Neural cell (in vitro differentiated cells): ENCODE measurements at regions not wholly inside any gene's neighbourhood (a gene's known extent, or its start where the extent isn't known, plus 50 kb on each side); places are given as distances from the start of the nearest gene placed in this dataset.
"Not testable (repeated sequence)": the region's sequence is repeated elsewhere in the genome, so short reads cannot be mapped to it uniquely, and the experiment has no call there.

Experiments
- H2AFZ ChIP-seq: fragments of 200-600, 300-800 bp; sonication (generic), shearing (Covaris generic); 2 replicates; pipeline ENCODE4 v1.6.0; 2014; ENCODE audit warnings: low read depth, mild to moderate bottlenecking, antibody characterized with exemption, low read length, moderate library complexity
- H3F3A ChIP-seq: fragments of 200-600 bp; shearing (Covaris generic); 2 replicates; pipeline ENCODE4 v1.6.1; 2016; ENCODE audit warnings: mild to moderate bottlenecking, moderate library complexity, mixed read lengths, antibody characterized with exemption, low read length; ENCODE audit not compliant: insufficient read depth, poor library complexity, severe bottlenecking
- H3K27ac ChIP-seq: fragments of 200-600, 300-800 bp; sonication (generic), shearing (Covaris generic); 2 replicates; pipeline ENCODE4 v1.5.1; 2014; ENCODE audit warnings: mild to moderate bottlenecking, low read length, moderate library complexity
- H3K27me3 ChIP-seq: fragments of 300-800, 200-600 bp; sonication (generic), shearing (Covaris generic); 2 replicates; pipeline ENCODE4 v1.6.0; 2014; ENCODE audit warnings: mild to moderate bottlenecking, low read depth, low read length, moderate library complexity; ENCODE audit not compliant: insufficient read depth
- H3K36me3 ChIP-seq: fragments of 300-800, 200-600 bp; sonication (generic), shearing (Covaris generic); 2 replicates; pipeline ENCODE4 v1.5.1; 2014; ENCODE audit warnings: mild to moderate bottlenecking, antibody characterized with exemption, low read length, moderate library complexity; ENCODE audit not compliant: insufficient read depth
- H3K4me2 ChIP-seq: fragments of 300-800, 200-600 bp; sonication (generic), shearing (Covaris generic); 2 replicates; pipeline ENCODE4 v1.6.0; 2014; ENCODE audit warnings: mild to moderate bottlenecking, low read length
- H3K4me3 ChIP-seq: fragments of 300-800, 200-600 bp; sonication (generic), shearing (Covaris generic); 2 replicates; pipeline ENCODE4 v1.5.1; 2014; ENCODE audit warnings: mild to moderate bottlenecking, low read length, moderate library complexity
- H3K79me2 ChIP-seq: fragments of 200-600 bp; shearing (Covaris generic); replicated peaks from 2 replicates; pipeline ENCODE4 v1.6.0; 2014; ENCODE audit warnings: mild to moderate bottlenecking, low read length, moderate library complexity; ENCODE audit not compliant: insufficient read depth
- H3K9ac ChIP-seq: fragments of 300-800, 200-600 bp; sonication (generic), shearing (Covaris generic); 2 replicates; pipeline ENCODE4 v1.6.1; 2016; ENCODE audit warnings: mild to moderate bottlenecking, low read length, mixed read lengths
- H3K9me2 ChIP-seq: fragments of 200-600 bp; shearing (Covaris generic); 2 replicates; pipeline ENCODE4 v1.6.1; 2016; ENCODE audit warnings: mild to moderate bottlenecking, low read length, mixed read lengths; ENCODE audit not compliant: insufficient read depth
- H3K9me3 ChIP-seq: fragments of 200-600, 300-800 bp; sonication (generic), shearing (Covaris generic); 2 replicates; pipeline ENCODE4 v1.6.1; 2016; ENCODE audit warnings: mild to moderate bottlenecking, mixed run types, low read length, moderate library complexity, mixed read lengths
- H4K20me1 ChIP-seq: fragments of 200-600 bp; shearing (Covaris generic); 2 replicates; pipeline ENCODE4 v1.6.1; 2016; ENCODE audit warnings: mild to moderate bottlenecking, mixed run types; ENCODE audit not compliant: insufficient read depth
- EP300 ChIP-seq: fragments of 450-650 bp; conservative IDR thresholded peaks from 2 replicates; pipeline ENCODE4 v1.6.1; 2014; ENCODE audit warnings: antibody characterized with exemption, mild to moderate bottlenecking, moderate library complexity; ENCODE audit not compliant: poor library complexity, severe bottlenecking
- EZH2 ChIP-seq: fragments of 200-600, 300-800 bp; shearing (Covaris generic), sonication (generic); IDR thresholded peaks from 2 replicates; pipeline ENCODE4 v1.6.1; 2014; ENCODE audit warnings: antibody characterized with exemption, low read length, borderline replicate concordance, mild to moderate bottlenecking; ENCODE audit not compliant: insufficient read depth, poor library complexity, severe bottlenecking
- MXI1 ChIP-seq: fragments of 450-650 bp; conservative IDR thresholded peaks from 2 replicates; pipeline ENCODE4 v1.6.1; 2014; ENCODE audit warnings: antibody characterized with exemption, mild to moderate bottlenecking; ENCODE audit not compliant: poor library complexity, severe bottlenecking
- POLR2AphosphoS5 ChIP-seq: IDR thresholded peaks from 2 replicates; pipeline ENCODE4 v1.6.1; 2012
- RAD21 ChIP-seq: fragments of 450-650 bp; conservative IDR thresholded peaks from 2 replicates; pipeline ENCODE4 v1.6.1; 2014; ENCODE audit warnings: antibody characterized with exemption, mild to moderate bottlenecking, moderate library complexity
- SMC3 ChIP-seq: fragments of 450-650 bp; conservative IDR thresholded peaks from 2 replicates; pipeline ENCODE4 v1.6.1; 2014; ENCODE audit warnings: antibody characterized with exemption, mild to moderate bottlenecking, moderate library complexity; ENCODE audit not compliant: poor library complexity
- TAF1 ChIP-seq: IDR thresholded peaks from 2 replicates; pipeline ENCODE4 v1.6.1; 2012; ENCODE audit warnings: low read depth
- TF ChIP-seq, protein P1 (sequence below): IDR thresholded peaks from 2 replicates; pipeline ENCODE4 v1.6.1; 2012; ENCODE audit warnings: borderline replicate concordance
- TF ChIP-seq, protein P2 (sequence below): fragments of 450-650 bp; IDR thresholded peaks from 2 replicates; pipeline ENCODE4 v1.5.1; 2014; ENCODE audit warnings: antibody characterized with exemption, mild to moderate bottlenecking, moderate library complexity; ENCODE audit not compliant: poor library complexity, severe bottlenecking

DNA sequence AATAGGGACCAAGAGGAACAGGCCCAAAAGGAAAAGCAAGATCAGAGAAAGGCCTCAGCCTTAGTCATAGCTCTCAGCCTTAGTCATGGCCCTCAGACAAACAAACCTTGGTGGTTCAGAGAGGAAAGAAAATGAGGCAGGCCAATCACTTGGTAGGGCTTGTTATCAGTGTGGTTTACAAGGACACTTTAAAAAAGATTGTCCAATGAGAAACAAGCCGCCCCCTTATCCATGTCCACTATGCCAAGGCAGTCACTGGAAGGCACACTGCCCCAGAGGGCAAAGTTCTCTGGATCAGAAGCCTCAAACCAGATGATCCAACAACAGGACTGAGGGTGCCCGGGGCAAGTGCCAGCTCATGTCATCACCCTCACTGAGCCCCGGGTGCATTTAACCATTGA lies 121.0 kb upstream of the CRY1 start:
- H3K9me3 ChIP-seq, H3K4me3 ChIP-seq, H3K4me2 ChIP-seq, H3K27ac ChIP-seq, H4K20me1 ChIP-seq, H2AFZ ChIP-seq, H3K9me2 ChIP-seq, H3K27me3 ChIP-seq, H3K36me3 ChIP-seq, H3K9ac ChIP-seq, H3F3A ChIP-seq, H3K79me2 ChIP-seq: not testable (repeated sequence)

DNA sequence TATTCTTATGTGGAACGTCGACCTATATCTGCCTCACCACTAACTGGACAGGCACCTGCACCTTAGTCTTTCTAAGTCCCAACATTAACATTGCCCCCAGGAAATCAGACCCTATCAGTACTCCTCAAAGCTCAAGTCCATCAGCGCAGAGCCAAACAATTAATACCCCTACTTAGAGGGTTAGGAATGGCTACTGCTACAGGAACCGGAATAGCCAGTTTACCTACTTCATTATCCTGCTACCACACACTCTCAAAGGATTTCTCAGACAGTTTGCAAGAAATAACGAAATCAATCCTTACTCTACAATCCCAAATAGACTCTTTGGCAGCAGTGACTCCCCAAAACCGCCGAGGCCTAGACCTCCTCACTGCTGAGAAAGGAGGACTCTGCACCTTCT lies 123.1 kb upstream of the CRY1 start:
- H4K20me1 ChIP-seq, H3K9me3 ChIP-seq, H3K9me2 ChIP-seq, H3K27me3 ChIP-seq, H3K27ac ChIP-seq, H3F3A ChIP-seq, H3K4me3 ChIP-seq, H3K79me2 ChIP-seq, H3K36me3 ChIP-seq, H2AFZ ChIP-seq, H3K9ac ChIP-seq, H3K4me2 ChIP-seq: not testable (repeated sequence)

DNA sequence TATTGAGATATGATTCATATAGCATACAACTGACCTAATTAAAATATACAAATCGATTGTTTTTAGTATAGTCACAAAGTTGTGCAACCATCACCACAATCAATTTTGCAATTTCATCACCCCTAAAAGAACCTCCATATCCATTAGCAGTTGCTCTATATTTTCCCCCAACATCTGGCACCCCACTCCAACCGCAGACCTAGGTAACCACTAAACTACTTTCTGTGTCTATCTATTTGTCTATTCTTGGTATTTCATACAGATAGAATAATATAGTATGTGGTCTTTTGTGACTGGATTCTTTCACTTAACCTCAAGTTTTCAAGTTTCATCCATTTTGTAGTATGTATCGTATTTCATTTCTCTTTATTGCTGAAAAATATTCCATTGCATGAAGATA lies 126.0 kb upstream of the CRY1 start:
- Histone ChIP-seq H3K79me2 (no peaks in the 10 kb centered on the region), H4K20me1 (no peaks in the 10 kb centered on the region), H3F3A (no peaks in the 10 kb centered on the region), H2AFZ (no peak overlapping the region), H3K27ac (no peak overlapping the region), H3K9me3 (no peaks in the 10 kb centered on the region), H3K9ac (no peak overlapping the region), H3K36me3 (no peaks in the 10 kb centered on the region), H3K9me2 (no peaks in the 10 kb centered on the region), H3K4me2 (no peak overlapping the region), H3K4me3 (no peak overlapping the region), H3K27me3 (no peaks in the 10 kb centered on the region)
- TF ChIP-seq, protein P1, sequence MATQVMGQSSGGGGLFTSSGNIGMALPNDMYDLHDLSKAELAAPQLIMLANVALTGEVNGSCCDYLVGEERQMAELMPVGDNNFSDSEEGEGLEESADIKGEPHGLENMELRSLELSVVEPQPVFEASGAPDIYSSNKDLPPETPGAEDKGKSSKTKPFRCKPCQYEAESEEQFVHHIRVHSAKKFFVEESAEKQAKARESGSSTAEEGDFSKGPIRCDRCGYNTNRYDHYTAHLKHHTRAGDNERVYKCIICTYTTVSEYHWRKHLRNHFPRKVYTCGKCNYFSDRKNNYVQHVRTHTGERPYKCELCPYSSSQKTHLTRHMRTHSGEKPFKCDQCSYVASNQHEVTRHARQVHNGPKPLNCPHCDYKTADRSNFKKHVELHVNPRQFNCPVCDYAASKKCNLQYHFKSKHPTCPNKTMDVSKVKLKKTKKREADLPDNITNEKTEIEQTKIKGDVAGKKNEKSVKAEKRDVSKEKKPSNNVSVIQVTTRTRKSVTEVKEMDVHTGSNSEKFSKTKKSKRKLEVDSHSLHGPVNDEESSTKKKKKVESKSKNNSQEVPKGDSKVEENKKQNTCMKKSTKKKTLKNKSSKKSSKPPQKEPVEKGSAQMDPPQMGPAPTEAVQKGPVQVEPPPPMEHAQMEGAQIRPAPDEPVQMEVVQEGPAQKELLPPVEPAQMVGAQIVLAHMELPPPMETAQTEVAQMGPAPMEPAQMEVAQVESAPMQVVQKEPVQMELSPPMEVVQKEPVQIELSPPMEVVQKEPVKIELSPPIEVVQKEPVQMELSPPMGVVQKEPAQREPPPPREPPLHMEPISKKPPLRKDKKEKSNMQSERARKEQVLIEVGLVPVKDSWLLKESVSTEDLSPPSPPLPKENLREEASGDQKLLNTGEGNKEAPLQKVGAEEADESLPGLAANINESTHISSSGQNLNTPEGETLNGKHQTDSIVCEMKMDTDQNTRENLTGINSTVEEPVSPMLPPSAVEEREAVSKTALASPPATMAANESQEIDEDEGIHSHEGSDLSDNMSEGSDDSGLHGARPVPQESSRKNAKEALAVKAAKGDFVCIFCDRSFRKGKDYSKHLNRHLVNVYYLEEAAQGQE: no peak
- TF ChIP-seq EP300: no peak
- TF ChIP-seq SMC3: no peak

DNA sequence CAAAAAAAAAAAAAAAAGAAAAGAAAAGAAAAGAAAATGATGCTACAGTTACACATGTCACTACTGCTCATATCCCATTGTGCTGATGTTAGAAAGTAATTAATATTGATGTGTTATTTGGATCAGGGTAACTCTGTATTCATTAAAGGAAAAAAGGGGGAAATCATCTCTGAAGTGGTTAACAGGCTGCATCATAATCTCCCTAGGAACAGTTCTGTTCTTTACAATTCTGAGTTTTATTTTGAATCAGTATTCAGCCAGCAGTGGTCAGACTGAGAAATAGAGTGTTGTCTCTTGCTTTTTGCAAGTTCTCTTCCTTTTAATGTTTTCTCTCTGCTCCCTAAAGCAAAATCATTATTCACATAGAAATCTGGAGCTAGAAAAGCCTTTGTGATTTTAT lies 128.6 kb upstream of the CRY1 start:
- H3K9me3 ChIP-seq: no peaks in the 10 kb centered on the region
- H3K79me2 ChIP-seq: no peaks in the 10 kb centered on the region
- no peak overlapping the region for H3K27ac ChIP-seq
- H3K9ac ChIP-seq: no peak overlapping the region
- no peaks in the 10 kb centered on the region for H4K20me1 ChIP-seq
- no peaks in the 10 kb centered on the region for H3K27me3 ChIP-seq
- H3F3A ChIP-seq: no peaks in the 10 kb centered on the region
- no peak overlapping the region for H3K4me3 ChIP-seq
- H2AFZ ChIP-seq: no peak overlapping the region
- H3K9me2 ChIP-seq: no peaks in the 10 kb centered on the region
- H3K4me2 ChIP-seq: no peak overlapping the region
- no peaks in the 10 kb centered on the region for H3K36me3 ChIP-seq
- TF ChIP-seq MXI1 (no peak), SMC3 (no peak), POLR2AphosphoS5 (no peak), EP300 (no peak), RAD21 (no peak), TAF1 (no peak), EZH2 (no peak)
- TF ChIP-seq, protein P2, sequence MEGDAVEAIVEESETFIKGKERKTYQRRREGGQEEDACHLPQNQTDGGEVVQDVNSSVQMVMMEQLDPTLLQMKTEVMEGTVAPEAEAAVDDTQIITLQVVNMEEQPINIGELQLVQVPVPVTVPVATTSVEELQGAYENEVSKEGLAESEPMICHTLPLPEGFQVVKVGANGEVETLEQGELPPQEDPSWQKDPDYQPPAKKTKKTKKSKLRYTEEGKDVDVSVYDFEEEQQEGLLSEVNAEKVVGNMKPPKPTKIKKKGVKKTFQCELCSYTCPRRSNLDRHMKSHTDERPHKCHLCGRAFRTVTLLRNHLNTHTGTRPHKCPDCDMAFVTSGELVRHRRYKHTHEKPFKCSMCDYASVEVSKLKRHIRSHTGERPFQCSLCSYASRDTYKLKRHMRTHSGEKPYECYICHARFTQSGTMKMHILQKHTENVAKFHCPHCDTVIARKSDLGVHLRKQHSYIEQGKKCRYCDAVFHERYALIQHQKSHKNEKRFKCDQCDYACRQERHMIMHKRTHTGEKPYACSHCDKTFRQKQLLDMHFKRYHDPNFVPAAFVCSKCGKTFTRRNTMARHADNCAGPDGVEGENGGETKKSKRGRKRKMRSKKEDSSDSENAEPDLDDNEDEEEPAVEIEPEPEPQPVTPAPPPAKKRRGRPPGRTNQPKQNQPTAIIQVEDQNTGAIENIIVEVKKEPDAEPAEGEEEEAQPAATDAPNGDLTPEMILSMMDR: no peak
- TF ChIP-seq, protein P1: no peak
